ENCODE measurements at regions not wholly inside any gene's neighbourhood (a gene's known extent, or its start where the extent isn't known, plus 50 kb on each side); places are given as distances from the start of the nearest gene placed in this dataset.

DNA sequence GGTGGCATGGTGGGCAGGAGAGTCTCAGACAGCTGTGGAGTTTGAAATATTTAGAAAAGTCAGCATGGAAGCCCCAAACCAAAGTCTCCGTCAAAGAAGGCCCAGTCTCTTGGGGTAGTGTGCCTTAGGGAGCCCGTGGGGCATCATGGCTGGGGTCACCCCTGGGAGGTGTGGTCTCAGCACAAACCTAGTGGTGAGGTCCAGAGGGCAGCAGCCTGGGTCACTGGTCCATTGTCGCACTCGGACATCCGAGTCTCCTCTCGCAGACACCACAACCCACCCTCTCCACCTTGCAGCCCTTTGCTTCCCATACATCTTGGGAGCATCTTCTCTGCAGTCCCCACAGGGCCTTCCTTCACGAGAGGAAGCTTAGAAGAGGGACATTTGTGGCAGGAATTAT lies 588.0 kb upstream of the TMEM132C start:
- DNase-seq, result no peak
- intact Hi-C loops (cut with DNase I), result no loop called here
- no peak for ATAC-seq
- H3K9me3 ChIP-seq, result no peaks in the 10 kb centered on the region
- no peaks in the 10 kb centered on the region for H3K27me3 ChIP-seq
- H3K27ac ChIP-seq, result no peak overlapping the region
- H3K4me1 ChIP-seq, result no peaks in the 10 kb centered on the region
- TF ChIP-seq CTCF (IDR thresholded peaks at IDR 0.05), result no peak
- H3K4me3 ChIP-seq, result no peak overlapping the region
- H3K36me3 ChIP-seq, result no peaks in the 10 kb centered on the region

DNA sequence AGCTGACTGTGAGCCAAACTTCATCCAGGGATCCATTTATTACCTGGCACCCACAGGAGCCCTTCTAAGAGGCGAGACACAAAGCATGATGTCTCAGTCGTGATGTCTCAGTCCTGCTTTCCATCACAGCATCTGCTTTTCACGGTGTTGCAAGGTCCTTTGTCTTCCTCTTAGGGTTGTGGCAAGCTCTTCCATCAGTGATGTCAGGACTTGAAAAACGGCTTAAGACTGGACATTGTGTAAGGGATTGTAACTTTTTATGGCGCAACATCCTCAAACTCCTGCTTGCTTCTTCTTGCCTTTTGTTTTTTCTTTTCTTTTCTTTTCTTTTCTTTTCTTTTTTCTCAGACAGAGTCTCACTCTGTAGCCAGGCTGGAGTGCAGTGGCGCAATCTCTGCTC lies 586.5 kb upstream of the TMEM132C start:
- intact Hi-C loops (cut with DNase I), result no loop called here
- Histone ChIP-seq H3K4me1 (no peaks in the 10 kb centered on the region), H3K9me3 (no peaks in the 10 kb centered on the region), H3K27me3 (no peaks in the 10 kb centered on the region), H3K36me3 (no peaks in the 10 kb centered on the region), H3K4me3 (no peak overlapping the region), H3K27ac (no peak overlapping the region)
- TF ChIP-seq CTCF (IDR thresholded peaks at IDR 0.05), result no peak
- ATAC-seq, result no peak
- no peak for DNase-seq

DNA sequence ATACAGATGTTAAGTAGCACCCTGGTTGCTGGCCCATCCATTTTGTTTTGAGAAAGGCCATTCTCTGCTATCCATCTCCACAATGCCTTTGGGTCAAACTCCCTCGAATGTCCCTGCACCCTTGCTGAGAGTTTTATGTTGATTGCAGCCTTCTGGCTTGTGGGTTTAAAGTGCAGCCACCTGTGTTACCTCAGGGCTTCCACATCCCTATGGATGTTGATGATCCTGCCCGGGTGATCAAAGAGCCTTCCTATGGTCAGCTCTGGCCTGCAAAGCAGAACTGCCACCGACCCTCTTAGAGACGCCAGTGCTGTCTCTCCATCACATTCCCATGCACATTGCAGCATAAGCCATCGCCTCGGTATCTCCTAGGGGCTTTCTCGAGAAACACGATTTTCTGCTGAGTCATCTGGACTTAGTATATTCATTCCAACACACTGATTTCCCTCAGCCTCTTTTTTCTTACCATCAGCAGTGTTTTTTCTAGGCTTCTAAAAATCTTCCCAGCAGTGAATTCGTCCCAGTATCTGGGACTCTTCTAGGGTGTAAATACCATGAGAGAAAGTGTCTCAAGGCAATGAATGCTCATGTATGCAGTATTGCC lies 585.7 kb upstream of the TMEM132C start:
- Histone ChIP-seq H3K27ac (no peak overlapping the region), H3K4me3 (no peak overlapping the region), H3K4me1 (no peaks in the 10 kb centered on the region), H3K36me3 (no peaks in the 10 kb centered on the region), H3K27me3 (no peaks in the 10 kb centered on the region), H3K9me3 (no peaks in the 10 kb centered on the region)
- TF ChIP-seq CTCF (IDR thresholded peaks at IDR 0.05), result no peak
- intact Hi-C loops (cut with DNase I), result no loop called here
- no peak for DNase-seq
- no peak for ATAC-seq

DNA sequence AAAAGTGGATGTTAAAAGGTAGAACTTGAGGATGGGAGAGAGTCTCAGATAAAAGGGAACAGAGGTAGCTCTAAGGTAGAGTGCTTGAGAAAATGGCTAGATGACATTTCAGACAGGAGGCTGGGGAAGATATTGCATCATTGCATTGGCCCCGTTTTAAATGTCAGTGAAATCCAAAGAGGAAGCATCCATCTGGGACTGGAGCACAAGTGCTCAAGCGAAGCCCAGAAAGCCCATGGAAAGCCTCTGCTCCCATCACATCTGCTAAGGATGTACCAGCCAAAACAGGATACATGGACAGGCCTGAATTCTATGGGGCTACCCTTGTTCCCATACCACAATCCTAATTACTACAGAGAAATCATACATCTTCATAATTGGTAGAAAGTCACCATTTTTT lies 581.5 kb upstream of the TMEM132C start:
- intact Hi-C loops (cut with DNase I), result no loop called here
- Histone ChIP-seq H3K36me3 (no peaks in the 10 kb centered on the region), H3K27me3 (no peaks in the 10 kb centered on the region), H3K27ac (no peak overlapping the region), H3K9me3 (no peaks in the 10 kb centered on the region), H3K4me3 (no peak overlapping the region), H3K4me1 (no peaks in the 10 kb centered on the region)
- DNase-seq, result no peak
- no peak for ATAC-seq
- no peak for TF ChIP-seq CTCF (IDR thresholded peaks at IDR 0.05)

GRCh38 chr12:127685931-127686330 lies 581.0 kb upstream of the TMEM132C start:
- intact Hi-C loops (cut with DNase I), result no loop called here
- Histone ChIP-seq H3K36me3 (no peaks in the 10 kb centered on the region), H3K27me3 (no peaks in the 10 kb centered on the region), H3K4me3 (no peak overlapping the region), H3K27ac (no peak overlapping the region), H3K9me3 (no peaks in the 10 kb centered on the region), H3K4me1 (no peaks in the 10 kb centered on the region)
- ATAC-seq (no peak), DNase-seq (no peak)
- TF ChIP-seq CTCF (IDR thresholded peaks at IDR 0.05), result no peak

DNA sequence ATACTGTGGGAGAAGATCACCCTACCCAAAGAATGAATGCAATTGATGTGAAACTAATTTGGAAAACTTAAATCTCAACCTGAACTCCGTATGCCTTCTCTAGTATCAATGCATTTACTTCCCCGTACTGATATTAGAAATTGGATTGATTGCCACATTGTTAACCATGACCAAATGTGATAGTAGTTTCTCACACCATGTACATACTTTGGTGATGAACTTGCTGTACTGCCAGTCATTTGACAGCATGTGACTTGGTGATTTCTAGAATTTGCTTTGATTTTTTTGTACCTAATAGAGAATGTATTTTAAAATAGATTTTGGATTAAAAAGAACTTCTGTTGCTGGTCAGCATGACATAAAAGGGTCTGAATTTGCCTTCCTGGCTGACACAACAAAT lies 579.8 kb upstream of the TMEM132C start:
- ATAC-seq, result no peak
- no peak for DNase-seq
- intact Hi-C loops (cut with DNase I), result no loop called here
- TF ChIP-seq CTCF (IDR thresholded peaks at IDR 0.05), result no peak
- Histone ChIP-seq H3K4me1 (no peaks in the 10 kb centered on the region), H3K27ac (no peak overlapping the region), H3K27me3 (no peaks in the 10 kb centered on the region), H3K36me3 (no peaks in the 10 kb centered on the region), H3K4me3 (no peak overlapping the region), H3K9me3 (no peaks in the 10 kb centered on the region)

All from upper lobe of right lung (tissue), 1 donor.